SK-N-SH (cell line): ENCODE measurements at regions not wholly inside any gene's neighbourhood (a gene's known extent, or its start where the extent isn't known, plus 50 kb on each side); places are given as distances from the start of the nearest gene placed in this dataset.

Source experiments
- EP300 ChIP-seq, 2 experiments: IDR thresholded peaks; 2 replicates each; pipeline versions ENCODE4 v1.4.0 to v1.6.1; 2012; ENCODE audit warnings: borderline replicate concordance in 1 of 2, low read depth in 1 of 2, low read length in 1 of 2
- EZH2phosphoT487 ChIP-seq: fragments of 200-600 bp; sonication (generic); IDR thresholded peaks from 2 replicates; pipeline ENCODE4 v1.6.1; 2017; ENCODE audit warnings: low read depth, mixed run types, mild to moderate bottlenecking, antibody characterized with exemption, moderate library complexity, borderline replicate concordance
- NRF1 ChIP-seq: IDR thresholded peaks from 2 replicates; pipeline ENCODE4 v1.6.1; 2012; ENCODE audit warnings: low read depth, mild to moderate bottlenecking, low read length
- POLR2AphosphoS5 ChIP-seq: IDR thresholded peaks from 2 replicates; pipeline ENCODE4 v1.6.1; 2012; ENCODE audit warnings: low read depth, low read length
- TAF1 ChIP-seq: IDR thresholded peaks from 2 replicates; pipeline ENCODE4 v1.6.1; 2012; ENCODE audit warnings: low read depth, mild to moderate bottlenecking, low read length, moderate library complexity, borderline replicate concordance
- TF ChIP-seq, protein P1 (sequence below): IDR thresholded peaks from 2 replicates; pipeline ENCODE4 v1.4.0; 2012; ENCODE audit warnings: low read depth

DNA sequence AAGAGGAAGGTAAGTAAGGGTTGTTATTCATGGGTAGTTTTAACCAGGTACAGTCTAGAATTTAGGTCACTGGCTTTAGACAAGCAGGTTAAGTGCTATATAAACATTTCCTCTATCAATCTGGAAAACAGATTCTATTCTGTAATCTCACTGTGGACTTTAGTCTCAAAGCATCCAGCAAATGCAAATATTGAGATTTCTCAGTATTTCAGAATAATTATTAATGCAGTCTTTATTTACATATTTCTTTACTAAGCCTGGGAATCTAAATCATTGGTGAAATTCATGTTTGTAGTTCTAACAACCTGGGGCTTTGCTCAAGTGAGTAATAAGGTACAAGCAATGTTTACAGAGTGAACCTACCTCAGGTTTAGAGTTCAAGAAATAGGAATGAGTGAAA is 61.9 kb downstream of the SLC41A2 start:
- TF ChIP-seq POLR2AphosphoS5 (no peak), NRF1 (no peak), TAF1 (no peak), EZH2phosphoT487 (no peak), EP300 (IDR thresholded peaks at IDR 0.05; ENCODE audit: borderline replicate concordance in 1 of 2, low read depth in 1 of 2, low read length in 1 of 2) (no peak)
- TF ChIP-seq, protein P1, sequence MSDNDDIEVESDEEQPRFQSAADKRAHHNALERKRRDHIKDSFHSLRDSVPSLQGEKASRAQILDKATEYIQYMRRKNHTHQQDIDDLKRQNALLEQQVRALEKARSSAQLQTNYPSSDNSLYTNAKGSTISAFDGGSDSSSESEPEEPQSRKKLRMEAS: no peak
